Skeletal muscle tissue (tissue), 3 donors: ENCODE measurements at regions not wholly inside any gene's neighbourhood (a gene's known extent, or its start where the extent isn't known, plus 50 kb on each side); places are given as distances from the start of the nearest gene placed in this dataset.

Experiments
- H3K27ac ChIP-seq: one replicate; pipeline ENCODE4 v1.7.0; 2013; ENCODE audit warnings: mild to moderate bottlenecking, low read depth, low read length, inconsistent platforms
- H3K27me3 ChIP-seq, 3 donors: one replicate each; pipeline ENCODE4 v1.7.0; 2013; ENCODE audit warnings: low read length in 3 of 3; ENCODE audit not compliant: control insufficient read depth in 3 of 3, insufficient read depth in 3 of 3
- H3K36me3 ChIP-seq, 3 donors: one replicate each; pipeline ENCODE4 v1.7.0; 2013; ENCODE audit warnings: low read length in 3 of 3; ENCODE audit not compliant: control insufficient read depth in 3 of 3, insufficient read depth in 3 of 3
- H3K4me1 ChIP-seq, 3 donors: one replicate each; pipeline ENCODE4 v1.7.0; 2013; ENCODE audit warnings: low read length in 3 of 3, mild to moderate bottlenecking in 3 of 3; ENCODE audit not compliant: control insufficient read depth in 3 of 3, insufficient read depth in 3 of 3
- H3K4me3 ChIP-seq, 3 donors: one replicate each; pipeline ENCODE4 v1.7.0; 2013; ENCODE audit warnings: low read length in 3 of 3
- H3K9ac ChIP-seq, 3 donors: one replicate each; pipeline ENCODE4 v1.7.0; 2013; ENCODE audit warnings: low read length in 3 of 3, mild to moderate bottlenecking in 3 of 3, moderate library complexity in 2 of 3, low read depth in 1 of 3
- H3K9me3 ChIP-seq, 3 donors: one replicate each; pipeline ENCODE4 v1.7.0; 2013; ENCODE audit warnings: low read length in 3 of 3; ENCODE audit not compliant: control insufficient read depth in 3 of 3
- donor health status: Osteomylitis.

GRCh38 chr11:15618583-15619032 is 503.9 kb downstream of the INSC start:
- H3K9me3 ChIP-seq: no peaks in the 10 kb centered on the region
- H3K4me1 ChIP-seq: peaks cover 4 to 14% (median 12%) of the 10 kb centered on the region in 3 donors
- no peaks in the 10 kb centered on the region for H3K27me3 ChIP-seq
- no peak overlapping the region for H3K4me3 ChIP-seq
- no peak overlapping the region for H3K27ac ChIP-seq
- no peak overlapping the region for H3K9ac ChIP-seq
- no peaks in the 10 kb centered on the region for H3K36me3 ChIP-seq

DNA sequence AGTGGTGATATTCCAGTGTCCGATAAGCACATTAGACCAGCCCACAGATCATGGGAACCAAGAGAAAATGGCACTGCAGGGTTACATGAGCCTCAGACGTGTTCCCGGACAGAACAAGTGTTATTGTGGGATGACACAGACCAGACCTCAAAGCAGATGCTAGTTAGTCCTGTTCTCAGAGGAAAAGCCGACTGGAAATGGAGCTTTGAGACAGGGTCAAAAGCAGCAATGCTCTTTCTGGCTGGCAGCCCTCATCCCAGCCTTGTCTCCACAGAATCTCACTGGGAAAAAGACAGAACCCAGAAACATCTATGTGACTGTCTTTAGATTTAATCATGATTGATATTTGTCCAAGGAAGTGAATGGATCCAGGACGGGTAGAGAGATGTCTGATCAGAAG is 506.8 kb downstream of the INSC start:
- Histone ChIP-seq H3K9me3 (no peaks in the 10 kb centered on the region), H3K9ac (no peak overlapping the region), H3K36me3 (no peaks in the 10 kb centered on the region), H3K4me1 (no peaks in the 10 kb centered on the region), H3K27ac (no peak overlapping the region), H3K27me3 (no peaks in the 10 kb centered on the region), H3K4me3 (no peak overlapping the region)

DNA sequence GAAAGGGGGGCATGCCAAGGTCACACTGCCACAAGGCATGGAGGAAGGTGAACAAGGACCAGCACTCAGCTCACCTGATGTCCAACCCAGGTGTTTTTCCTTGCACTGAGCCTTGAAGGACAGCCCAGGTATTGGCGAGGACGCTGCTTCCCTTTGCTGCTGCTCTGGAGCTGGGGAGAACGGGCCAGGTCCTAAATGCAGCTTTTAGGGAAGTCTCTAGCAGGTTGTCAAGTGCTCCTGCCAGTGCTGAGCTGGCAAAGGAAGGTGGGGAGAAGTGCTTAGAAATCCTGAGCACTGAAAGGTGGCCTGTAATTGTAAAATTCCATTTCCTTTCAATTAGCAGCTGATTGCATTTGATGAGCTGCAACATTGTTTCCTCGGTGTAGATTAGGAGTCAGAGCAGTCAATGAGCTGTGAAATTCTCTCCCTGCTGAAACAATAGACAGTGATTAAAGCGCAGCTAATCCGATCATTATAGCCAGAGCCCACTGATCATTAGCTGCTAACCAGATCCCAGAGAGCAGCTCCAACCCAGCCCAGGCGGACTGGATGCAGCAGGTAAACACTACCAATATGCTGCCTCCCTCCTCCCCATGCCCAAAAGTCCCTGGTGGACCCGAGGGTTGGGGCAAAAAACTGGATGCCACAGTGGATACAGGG is 507.6 kb downstream of the INSC start:
- Histone ChIP-seq H3K36me3 (no peaks in the 10 kb centered on the region), H3K9ac (no peak overlapping the region), H3K4me1 (no peaks in the 10 kb centered on the region), H3K9me3 (no peaks in the 10 kb centered on the region), H3K27ac (no peak overlapping the region), H3K27me3 (no peaks in the 10 kb centered on the region), H3K4me3 (no peak overlapping the region)

DNA sequence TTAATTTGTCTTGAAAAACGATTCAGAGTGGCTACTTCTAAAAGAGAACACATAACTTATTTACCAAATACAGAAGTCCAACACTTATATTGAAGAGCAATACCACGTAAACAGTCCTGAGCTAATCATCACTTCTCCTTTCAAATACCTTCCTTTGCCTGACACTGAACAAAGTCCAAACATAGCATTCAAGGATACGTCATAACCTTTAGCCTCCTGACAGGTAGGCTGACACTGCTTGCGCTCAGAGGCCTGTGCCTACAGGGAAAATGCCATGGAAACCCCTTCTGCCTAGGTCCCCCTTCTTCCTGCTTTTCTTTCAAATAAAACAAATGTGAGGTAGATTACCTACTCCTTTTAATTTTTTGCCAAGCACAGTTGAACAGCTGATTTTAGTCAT is 510.0 kb downstream of the INSC start:
- Histone ChIP-seq H3K36me3 (no peaks in the 10 kb centered on the region), H3K9me3 (no peaks in the 10 kb centered on the region), H3K9ac (no peak overlapping the region)

DNA sequence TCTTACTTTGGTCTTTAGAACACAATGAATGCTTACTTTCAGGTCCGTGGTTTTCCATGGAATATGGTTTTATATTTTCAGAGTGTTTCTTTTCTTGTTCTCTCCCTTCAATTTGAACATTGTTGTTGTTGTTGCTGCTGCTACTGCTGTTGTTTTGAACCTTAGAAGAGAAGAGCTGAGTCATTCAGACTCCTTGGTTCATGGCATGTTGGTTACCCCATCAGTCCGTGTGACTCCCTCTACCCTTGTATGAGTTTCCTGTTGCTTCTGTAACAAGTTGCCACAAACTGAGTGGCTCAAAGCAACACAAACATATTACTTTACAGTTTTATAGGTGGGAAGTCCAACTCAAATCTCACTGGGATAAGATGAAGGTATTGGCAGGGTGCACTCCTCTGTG is 511.0 kb downstream of the INSC start:
- no peak overlapping the region for H3K9ac ChIP-seq
- no peaks in the 10 kb centered on the region for H3K27me3 ChIP-seq
- no peak overlapping the region for H3K4me3 ChIP-seq
- H3K4me1 ChIP-seq: no peaks in the 10 kb centered on the region
- no peaks in the 10 kb centered on the region for H3K36me3 ChIP-seq
- no peaks in the 10 kb centered on the region for H3K9me3 ChIP-seq
- H3K27ac ChIP-seq: no peak overlapping the region

More for the DNA sequence above, 510.0 kb downstream of the INSC start:
- Histone ChIP-seq H3K27ac (no peak overlapping the region), H3K4me3 (no peak overlapping the region), H3K4me1 (no peaks in the 10 kb centered on the region), H3K27me3 (no peaks in the 10 kb centered on the region)

DNA sequence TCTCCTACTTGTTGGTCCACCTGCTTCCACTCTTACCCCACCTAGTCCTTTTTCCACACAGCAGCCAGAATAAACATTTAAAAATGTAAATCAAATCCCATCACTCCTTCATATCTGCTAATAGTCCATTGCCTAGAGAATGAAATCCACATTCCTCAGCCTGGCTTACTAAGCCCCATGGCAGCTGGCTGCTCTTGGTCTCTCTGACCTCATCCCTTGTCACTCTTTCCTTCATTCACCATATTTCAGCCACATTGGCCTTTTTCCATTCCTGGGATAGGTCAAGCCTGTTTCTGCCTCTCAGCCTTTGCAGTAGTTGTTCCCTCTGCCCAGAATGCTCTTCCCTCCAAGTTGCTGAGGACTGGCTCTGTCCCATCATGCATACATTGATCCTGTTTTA is 512.8 kb downstream of the INSC start:
- Histone ChIP-seq H3K27me3 (no peaks in the 10 kb centered on the region), H3K9me3 (no peaks in the 10 kb centered on the region), H3K36me3 (no peaks in the 10 kb centered on the region), H3K9ac (no peak overlapping the region), H3K4me3 (no peak overlapping the region), H3K27ac (no peak overlapping the region), H3K4me1 (no peaks in the 10 kb centered on the region)

DNA sequence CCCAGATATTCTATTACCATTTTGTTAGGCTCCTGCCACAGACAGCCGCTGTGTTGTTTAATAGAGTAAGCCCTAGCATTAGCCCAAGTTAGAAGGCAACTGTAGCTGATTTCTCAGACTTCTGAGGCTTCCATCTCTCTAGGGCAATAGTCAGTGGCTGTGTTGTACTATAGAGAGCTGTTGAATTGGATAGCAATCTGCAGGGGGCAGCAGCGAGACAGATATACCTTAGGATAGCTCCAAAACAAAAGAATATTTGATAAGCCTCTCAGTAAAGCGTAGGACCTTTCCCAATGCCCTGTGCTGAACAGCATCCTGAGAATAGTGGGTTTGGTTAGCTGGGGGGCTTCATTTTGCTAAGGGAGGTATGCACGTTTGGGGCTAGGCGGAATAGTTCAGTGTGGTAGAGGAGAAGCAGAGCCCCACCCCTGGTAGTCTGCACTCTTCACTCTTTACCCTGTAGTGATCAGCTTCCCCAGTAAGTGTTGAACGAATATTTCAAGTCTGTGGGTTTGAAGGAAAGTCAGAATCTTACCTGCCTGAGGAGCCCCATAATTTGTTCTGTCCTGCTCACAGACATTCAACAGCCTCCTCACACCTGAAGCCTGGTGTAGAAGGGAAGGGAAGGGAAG is 515.1 kb downstream of the INSC start:
- H3K36me3 ChIP-seq: no peaks in the 10 kb centered on the region
- H3K4me1 ChIP-seq: no peaks in the 10 kb centered on the region
- H3K9me3 ChIP-seq: no peaks in the 10 kb centered on the region
- no peaks in the 10 kb centered on the region for H3K27me3 ChIP-seq
- H3K27ac ChIP-seq: no peak overlapping the region
- H3K4me3 ChIP-seq: no peak overlapping the region
- H3K9ac ChIP-seq: no peak overlapping the region

- Histone ChIP-seq H3K4me3 (no peak overlapping the region), H3K9ac (no peak overlapping the region), H3K27me3 (no peaks in the 10 kb centered on the region), H3K4me1 (no peaks in the 10 kb centered on the region), H3K9me3 (no peaks in the 10 kb centered on the region), H3K27ac (no peak overlapping the region), H3K36me3 (no peaks in the 10 kb centered on the region)
These were observed 516.2 kb downstream of the INSC start for GRCh38 chr11:15630896-15631295.

DNA sequence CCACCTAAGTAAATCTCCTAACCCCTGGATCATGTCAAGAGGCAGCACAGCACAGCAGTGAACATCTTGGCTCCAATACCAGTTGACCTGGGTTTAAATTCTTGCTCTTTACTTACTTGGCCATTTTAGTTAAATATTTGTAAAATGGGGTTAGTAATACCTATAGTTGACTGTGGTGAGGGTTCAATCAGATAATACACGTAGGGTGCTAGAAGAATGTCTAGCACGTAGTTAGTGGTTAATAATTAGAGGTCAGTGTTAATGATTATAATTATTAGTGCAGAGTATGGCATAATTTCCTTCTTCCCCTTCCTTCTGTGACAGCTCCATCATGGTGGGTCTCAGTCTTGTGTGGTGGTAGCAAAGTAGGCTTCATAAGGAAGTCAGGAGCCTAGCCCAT is 520.8 kb downstream of the INSC start:
- Histone ChIP-seq H3K9ac (no peak overlapping the region), H3K27me3 (no peaks in the 10 kb centered on the region), H3K27ac (no peak overlapping the region), H3K4me3 (no peak overlapping the region), H3K36me3 (no peaks in the 10 kb centered on the region), H3K4me1 (peaks cover 0 to 2% (median 1%) of the 10 kb centered on the region in 3 donors), H3K9me3 (no peaks in the 10 kb centered on the region)

DNA sequence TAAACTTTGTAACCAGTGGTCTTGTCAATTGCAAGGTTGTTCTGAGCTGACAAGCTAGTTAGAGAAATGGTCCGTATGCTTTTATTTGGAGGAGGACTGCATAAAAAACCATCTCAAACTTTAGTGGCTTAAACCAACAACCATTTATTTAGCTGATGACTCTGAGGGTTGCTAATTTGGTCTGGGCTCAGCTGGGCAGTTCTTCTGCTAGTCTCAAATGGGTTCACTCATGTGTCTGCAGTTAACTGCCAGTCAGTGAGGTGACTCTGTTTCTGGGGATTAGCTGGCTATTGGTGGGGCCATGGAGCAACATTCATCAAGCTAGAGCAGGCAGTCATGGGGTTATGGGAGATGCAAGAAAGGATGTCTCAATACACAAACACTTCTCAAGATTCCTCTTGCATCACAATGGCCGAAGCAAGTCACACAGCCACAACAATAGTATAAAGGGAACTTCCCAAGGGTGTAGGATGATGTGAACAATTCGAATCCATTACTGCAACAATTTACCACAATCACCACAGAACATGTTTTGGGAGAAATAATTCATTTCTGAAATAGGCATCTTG is 521.9 kb downstream of the INSC start:
- Histone ChIP-seq H3K27me3 (no peaks in the 10 kb centered on the region), H3K9me3 (no peaks in the 10 kb centered on the region), H3K27ac (no peak overlapping the region), H3K36me3 (no peaks in the 10 kb centered on the region), H3K9ac (no peak overlapping the region), H3K4me1 (peaks cover 0 to 2% (median 2%) of the 10 kb centered on the region in 3 donors), H3K4me3 (no peak overlapping the region)
